ENCODE measurements at regions not wholly inside any gene's neighbourhood (a gene's known extent, or its start where the extent isn't known, plus 50 kb on each side); places are given as distances from the start of the nearest gene placed in this dataset.

DNA sequence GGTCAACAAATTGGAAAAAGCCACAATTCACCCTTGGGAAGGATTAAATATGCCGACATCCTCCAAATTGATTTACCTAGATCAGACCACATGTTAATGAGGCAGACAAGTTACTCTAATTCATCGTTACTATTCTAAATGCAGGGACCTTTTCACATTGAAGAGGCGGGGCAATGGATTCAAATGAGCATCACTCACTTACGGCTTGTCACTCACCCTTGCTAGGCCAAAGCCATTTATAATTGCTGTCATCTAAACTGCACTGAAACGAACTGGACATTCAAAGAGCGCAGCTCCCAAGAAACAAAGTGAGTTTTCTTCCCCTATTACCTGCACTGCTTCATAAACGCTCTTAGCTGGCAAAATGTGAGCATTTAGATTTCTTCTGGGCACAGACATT lies 313.9 kb downstream of the WDR72 start:
- H3K9ac ChIP-seq (ENCODE audit: extremely low read depth, insufficient read length, low read length) = no peak overlapping the region
- H3K23me2 ChIP-seq (ENCODE audit: insufficient read length, low read depth, low read length, poor library complexity, severe bottlenecking) = no peaks in the 10 kb centered on the region
- H4K5ac ChIP-seq (ENCODE audit: insufficient read length, low read depth, low read length) = no peak overlapping the region
- WGBS (ENCODE audit: extremely low coverage, insufficient read length, low lambda C conversion rate) = no CpG with 5 or more reads among the region's 7 CpGs
- no peaks in the 10 kb centered on the region for H3K9me3 Mint-ChIP-seq
- H3K27ac Mint-ChIP-seq = no peak overlapping the region
- peaks cover 23 to 28% of the 10 kb centered on the region in 2 experiments for H3K4me1 Mint-ChIP-seq
- no peak overlapping the region for H4K91ac ChIP-seq (ENCODE audit: insufficient read length, low read depth, low read length)
- no peak overlapping the region for H3K18ac ChIP-seq (ENCODE audit: insufficient read length, low read depth, low read length)
- no peak overlapping the region for H3K4me2 ChIP-seq (ENCODE audit: insufficient read depth, insufficient read length, low read length)
- no peak overlapping the region for H3K27ac ChIP-seq (ENCODE audit: insufficient read length, low read depth, low read length)
- H3K79me1 ChIP-seq (ENCODE audit: insufficient read depth, low read depth, low read length, poor library complexity, severe bottlenecking) = no peaks in the 10 kb centered on the region
- H3K4ac ChIP-seq (ENCODE audit: low read depth, low read length) = no peak overlapping the region
- no peak for DNase-seq
- TF ChIP-seq, protein P1, sequence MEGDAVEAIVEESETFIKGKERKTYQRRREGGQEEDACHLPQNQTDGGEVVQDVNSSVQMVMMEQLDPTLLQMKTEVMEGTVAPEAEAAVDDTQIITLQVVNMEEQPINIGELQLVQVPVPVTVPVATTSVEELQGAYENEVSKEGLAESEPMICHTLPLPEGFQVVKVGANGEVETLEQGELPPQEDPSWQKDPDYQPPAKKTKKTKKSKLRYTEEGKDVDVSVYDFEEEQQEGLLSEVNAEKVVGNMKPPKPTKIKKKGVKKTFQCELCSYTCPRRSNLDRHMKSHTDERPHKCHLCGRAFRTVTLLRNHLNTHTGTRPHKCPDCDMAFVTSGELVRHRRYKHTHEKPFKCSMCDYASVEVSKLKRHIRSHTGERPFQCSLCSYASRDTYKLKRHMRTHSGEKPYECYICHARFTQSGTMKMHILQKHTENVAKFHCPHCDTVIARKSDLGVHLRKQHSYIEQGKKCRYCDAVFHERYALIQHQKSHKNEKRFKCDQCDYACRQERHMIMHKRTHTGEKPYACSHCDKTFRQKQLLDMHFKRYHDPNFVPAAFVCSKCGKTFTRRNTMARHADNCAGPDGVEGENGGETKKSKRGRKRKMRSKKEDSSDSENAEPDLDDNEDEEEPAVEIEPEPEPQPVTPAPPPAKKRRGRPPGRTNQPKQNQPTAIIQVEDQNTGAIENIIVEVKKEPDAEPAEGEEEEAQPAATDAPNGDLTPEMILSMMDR (conservative IDR thresholded peaks at IDR 0.05) = no peak
- H3K36me3 Mint-ChIP-seq (ENCODE audit: insufficient read depth in 1 of 3, low read depth in 3 of 3) = no peaks in the 10 kb centered on the region
- no peak overlapping the region for H3K14ac ChIP-seq (ENCODE audit: insufficient read depth, low read length)
- H2BK20ac ChIP-seq (ENCODE audit: low read depth, low read length, poor library complexity, severe bottlenecking) = no peak overlapping the region
- no peak overlapping the region for H2BK15ac ChIP-seq (ENCODE audit: low read depth, low read length)
- H3K27me3 Mint-ChIP-seq (ENCODE audit: low read depth) = no peaks in the 10 kb centered on the region; the same call in 1 of the 2 replicates
- H3K9me3 ChIP-seq (ENCODE audit: control insufficient read depth, low read depth, low read length) = no peaks in the 10 kb centered on the region
- H4K8ac ChIP-seq (replicated peaks; ENCODE audit: insufficient read length, low read depth, low read length) = no peak overlapping the region
- no peak overlapping the region for H3K56ac ChIP-seq (ENCODE audit: insufficient read length, low read depth, low read length)
- no peak overlapping the region for H2AFZ ChIP-seq (ENCODE audit: low read length)
- no peak overlapping the region for H3T11ph ChIP-seq (ENCODE audit: low read length)
- no peak overlapping the region for H2BK120ac ChIP-seq (ENCODE audit: low read depth, low read length, poor library complexity, severe bottlenecking)
- H3K23ac ChIP-seq (ENCODE audit: insufficient read length, low read depth, low read length) = no peak overlapping the region
- H4K20me1 ChIP-seq (ENCODE audit: control insufficient read depth, insufficient read depth, insufficient read length) = no peaks in the 10 kb centered on the region
- H3K4me3 Mint-ChIP-seq = no peak overlapping the region
- no peak overlapping the region for H2BK12ac ChIP-seq (ENCODE audit: insufficient read length, low read depth, low read length)
- no peak overlapping the region for H2BK5ac ChIP-seq (ENCODE audit: insufficient read length, low read length)
- H3K79me2 ChIP-seq (ENCODE audit: insufficient read depth, low read length) = no peaks in the 10 kb centered on the region
- no peak overlapping the region for H2AK5ac ChIP-seq (ENCODE audit: insufficient read length, low read length)
- H3K4me1 ChIP-seq (ENCODE audit: insufficient read depth, low read length) = no peaks in the 10 kb centered on the region
- no peaks in the 10 kb centered on the region for H3K27me3 ChIP-seq (ENCODE audit: insufficient read depth, low read length)
